Suppressor macrophage treated with lipopolysaccharide for 1 hour (primary cell): ENCODE measurements at regions not wholly inside any gene's neighbourhood (a gene's known extent, or its start where the extent isn't known, plus 50 kb on each side); places are given as distances from the start of the nearest gene placed in this dataset.
"Not testable (repeated sequence)": the region's sequence is repeated elsewhere in the genome, so short reads cannot be mapped to it uniquely, and the experiment has no call there.

Experiments used
- DNase-seq, 3 donors: peaks; one replicate each; pipeline ENCODE4 v3.0.0-alpha.2; 2020 to 2022

DNA sequence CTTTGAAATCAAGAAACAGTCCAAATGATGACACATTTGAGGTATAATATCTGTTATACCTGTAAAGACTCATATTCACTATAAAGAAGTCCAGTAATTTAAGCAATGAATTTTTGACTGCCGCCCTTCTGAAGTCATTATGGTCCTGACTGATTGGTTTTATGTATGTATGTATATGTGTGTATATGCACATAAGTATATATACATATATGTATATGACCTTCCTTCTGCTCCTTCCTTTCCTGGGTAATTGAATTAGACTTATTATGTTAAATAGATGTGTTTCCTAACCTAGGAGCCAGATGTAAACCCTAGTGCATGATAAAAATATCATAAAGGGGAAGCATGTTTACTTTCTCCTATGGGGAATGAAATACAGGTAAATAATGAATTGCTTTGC, 343.1 kb upstream of the BRINP1 start:
- no peak for DNase-seq

DNA sequence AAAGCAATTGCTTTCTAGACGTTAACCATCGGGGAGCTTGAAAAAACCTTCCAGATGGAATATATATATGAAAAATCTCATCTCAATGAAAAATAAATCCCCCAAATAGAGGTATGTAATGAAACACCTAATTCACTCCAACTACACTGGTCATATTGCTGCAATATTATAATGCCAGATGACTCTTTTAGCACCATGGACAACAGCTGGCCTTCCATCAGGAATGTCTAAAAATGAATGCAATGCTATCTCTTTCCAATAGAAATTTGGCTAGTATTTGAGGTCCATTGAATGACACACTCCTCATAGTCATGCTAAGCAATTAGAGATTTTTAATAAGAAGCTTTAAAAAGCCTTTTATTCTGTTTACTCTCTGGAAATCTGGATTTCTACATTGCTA, 340.2 kb upstream of the BRINP1 start:
- no peak for DNase-seq

DNA sequence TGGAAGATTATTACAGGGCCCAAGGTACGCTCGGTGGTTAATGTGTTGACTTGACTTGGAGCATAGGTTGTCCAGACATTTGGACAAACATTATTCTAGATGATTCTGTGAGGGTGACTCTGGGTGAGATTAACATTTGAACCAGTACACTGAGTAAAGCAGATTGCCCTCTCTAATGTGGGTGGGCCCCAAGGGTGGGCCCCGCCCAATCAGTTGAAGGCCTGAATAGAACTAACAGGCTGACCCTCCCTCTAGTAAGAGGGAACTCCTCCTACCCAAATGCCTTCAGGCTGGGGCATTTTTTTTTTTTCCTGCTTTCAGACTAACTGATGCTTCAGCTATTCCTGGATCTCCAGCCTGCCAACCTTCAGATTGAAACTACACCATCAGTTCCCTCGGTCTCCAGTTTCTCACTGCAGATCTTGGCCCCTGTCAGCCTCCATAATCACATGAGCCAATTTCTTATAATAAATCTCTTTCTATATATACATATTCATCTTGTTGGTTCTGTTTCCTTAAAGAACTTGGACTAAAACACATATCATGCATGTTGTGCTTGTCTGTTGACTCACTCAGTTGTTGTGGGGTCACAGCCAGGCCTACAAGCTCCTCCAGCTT, 338.1 kb upstream of the BRINP1 start:
- no peak for DNase-seq

DNA sequence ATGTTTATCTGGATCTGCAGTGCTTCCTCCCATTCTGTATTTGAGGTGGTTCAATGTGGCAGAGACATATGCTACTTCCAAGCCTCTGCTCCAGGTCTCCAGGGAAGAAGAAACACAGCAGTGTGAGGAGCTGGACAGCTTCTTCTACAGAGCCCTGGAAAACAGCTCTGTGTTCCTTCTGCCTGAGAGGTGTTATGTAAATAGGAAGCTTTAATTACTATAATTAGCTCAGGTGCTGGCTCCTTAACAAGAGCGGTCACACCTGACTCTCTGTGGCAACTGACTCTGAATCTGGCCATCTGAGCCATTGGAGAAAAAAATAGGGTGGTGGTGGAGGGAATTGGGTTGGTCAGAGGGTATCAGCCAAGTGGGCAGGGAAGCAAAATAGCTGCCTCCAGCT, 332.4 kb upstream of the BRINP1 start:
- no peak for DNase-seq

DNA sequence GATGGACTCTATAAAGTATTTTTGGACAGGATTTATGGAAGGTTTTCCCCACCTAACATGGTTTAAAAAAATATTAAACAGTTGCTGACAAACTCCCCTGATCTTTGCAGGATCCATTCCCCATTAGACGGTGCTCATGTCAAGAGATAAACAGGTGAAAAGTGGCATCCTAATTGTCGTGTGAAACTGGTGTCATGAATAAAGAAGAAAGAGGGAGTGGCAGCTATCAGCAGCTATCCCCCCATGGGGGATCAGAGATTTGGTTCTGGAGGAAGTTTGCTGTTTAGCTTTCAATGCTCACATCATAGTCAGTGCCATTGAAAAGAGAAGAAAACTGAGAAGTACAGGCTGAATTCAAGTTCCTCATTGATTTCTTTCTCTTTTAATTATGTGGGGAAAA, 329.3 kb upstream of the BRINP1 start:
- DNase-seq = no peak

DNA sequence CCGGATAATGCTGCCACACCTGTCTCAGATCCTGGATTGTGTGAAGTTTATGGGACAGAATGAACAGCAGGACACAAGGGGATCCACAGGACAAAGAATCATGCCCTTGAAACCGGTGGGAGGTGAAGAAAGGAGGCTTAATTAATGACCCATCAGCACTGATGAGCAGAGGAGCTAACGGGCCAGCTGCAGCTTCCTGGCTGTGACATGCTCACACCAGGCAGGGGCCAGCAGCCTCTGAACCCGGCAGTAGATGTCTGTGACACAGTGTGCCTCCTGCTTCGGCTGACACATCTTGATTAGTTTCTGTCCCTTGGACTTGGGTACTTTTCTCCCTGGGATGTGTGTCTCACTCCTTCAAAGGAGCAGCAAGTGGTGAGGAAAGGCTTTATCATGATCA, 328.8 kb upstream of the BRINP1 start:
- DNase-seq = no peak

DNA sequence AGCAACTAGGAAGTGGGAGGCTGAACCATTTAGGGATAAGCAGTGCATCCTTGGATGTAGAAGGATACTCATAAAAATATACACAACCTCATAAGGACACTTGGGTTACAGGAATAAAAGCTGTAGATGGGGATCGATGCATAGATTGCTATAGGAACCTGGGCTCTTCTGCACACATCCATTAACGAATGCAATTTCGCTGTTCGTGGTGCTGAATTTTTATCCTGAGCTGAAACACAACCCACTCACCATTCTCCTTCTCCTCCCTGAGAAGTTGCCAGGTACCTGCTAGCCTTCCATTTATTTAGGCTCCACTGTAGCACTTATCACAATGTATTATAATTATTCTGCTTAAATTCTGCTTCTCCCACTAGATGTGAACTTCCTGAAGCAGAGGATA, 320.6 kb upstream of the BRINP1 start:
- DNase-seq = no peak

DNA sequence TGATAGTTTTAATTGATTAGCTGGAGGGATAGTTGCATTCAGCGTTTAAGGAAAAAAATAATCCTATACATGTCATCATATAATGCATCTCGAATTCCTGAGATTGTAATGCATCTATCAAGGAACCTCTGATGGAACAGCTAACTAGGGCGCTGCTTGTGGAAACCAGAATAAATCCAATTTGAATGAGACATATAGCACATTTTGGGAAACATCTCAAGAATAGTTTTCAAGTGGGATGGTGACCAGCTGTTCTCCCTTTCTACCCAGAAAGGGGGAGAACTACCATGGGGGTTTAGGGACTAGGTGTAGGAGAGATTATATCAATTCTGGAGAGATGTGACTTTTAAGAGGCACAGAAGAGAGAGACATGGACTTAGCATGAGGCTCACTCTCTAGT, 319.3 kb upstream of the BRINP1 start:
- DNase-seq = no peak

DNA sequence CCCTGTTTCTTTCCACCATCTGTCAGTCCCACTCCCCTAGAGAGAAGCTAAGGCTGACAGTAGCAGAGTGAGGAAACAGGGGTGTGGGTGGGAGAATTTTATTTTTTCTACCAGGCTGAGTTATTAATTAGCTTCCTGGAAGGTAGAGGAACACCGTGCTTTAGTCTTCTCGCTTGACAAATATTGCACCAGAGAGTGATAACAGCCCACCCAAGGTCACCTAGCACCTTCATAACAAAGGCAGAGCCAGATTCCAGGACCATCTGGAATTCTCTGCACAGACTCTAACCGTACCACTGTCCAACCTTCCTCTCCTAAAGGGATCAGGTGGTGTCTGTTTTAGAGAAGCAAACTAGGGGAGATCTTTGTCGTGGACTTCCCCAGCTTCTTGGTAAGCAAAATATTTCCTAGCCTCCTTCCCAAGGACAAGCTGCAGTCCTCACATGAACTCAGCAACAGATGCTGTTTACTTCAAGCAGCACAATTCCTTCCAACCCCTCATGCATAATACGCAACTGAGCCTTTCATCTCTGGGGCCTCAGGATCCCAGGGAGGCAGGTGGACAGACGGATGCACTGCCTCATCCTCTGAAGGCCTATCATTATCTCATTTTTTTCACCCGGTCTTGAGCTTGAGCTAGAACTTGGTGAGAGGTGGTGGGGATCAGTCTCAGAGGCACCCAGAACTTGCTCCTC, 308.7 kb upstream of the BRINP1 start:
- no peak for DNase-seq

DNA sequence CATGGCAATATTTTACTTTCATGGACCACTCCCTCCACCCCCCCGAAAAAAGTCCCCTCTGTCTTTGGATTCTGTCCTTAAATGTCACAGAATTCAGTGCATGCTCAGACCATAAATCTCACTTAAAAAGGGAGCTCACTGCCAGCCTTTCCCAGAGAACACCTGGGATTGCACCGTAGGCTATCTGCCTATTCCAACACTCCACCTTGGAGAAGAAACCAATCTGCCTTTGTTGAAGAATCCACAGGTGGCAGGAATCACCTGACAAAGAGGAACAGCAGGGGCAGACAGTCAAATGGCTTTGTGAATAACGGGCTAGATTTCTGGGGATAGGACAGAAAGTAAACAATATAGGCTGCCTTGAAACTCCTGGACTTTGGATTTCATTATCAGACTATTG, 306.7 kb upstream of the BRINP1 start:
- DNase-seq = no peak

DNA sequence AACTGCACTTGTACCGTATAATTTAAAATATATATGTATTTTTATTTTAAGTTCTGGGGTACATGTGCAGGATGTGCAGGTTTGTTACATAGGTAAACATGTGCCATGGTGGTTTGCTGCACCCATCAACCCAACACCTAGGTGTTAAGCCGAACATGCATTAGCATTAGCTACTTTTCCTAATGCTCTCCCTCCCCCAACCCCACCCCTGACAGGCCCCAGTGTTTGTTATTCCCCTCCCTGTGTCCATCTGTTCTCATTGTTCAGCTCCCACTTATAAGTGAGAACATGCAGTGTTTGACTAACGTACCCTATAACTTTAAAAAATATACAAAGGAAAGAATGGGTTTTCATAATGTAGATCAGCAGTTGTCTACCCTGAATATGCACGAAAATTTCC, 303.5 kb upstream of the BRINP1 start:
- not testable (repeated sequence) for DNase-seq

DNA sequence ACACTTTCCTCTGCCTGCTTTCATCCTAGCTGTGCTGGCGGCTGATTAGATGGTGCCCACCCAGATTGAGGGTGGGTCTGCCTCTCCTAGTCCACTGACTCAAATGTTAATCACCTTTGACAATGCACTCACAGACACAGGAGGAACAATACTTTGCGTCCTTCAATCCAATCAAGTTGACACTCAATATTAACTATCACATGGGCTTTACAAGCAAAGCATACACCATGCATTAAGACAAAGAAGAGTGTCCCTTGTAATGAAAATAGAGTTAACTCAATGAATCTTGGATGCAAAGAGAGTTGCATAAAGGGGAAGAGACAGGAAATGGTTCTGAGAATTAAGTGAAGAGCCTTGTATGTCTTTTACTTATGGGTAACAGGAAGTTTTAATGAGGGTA, 298.7 kb upstream of the BRINP1 start:
- DNase-seq = no peak

DNA sequence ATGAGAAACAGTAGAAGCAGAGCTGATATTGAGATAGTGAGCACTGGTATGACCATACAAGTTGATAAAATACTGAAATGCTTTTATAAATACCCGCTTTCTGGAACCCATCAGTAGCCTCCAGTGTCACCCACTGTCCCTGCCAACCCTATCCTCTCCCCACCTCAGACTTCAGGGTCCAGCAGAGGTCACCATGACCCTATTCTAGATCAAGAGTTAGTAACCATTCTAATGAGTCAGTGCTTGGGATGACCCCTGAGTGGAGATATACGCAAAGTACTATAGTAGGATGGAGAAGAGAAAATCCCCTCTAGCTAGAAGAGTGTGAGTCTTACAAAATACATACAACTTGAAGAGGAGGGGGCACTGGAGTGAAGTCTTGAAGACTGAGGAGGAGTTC, 297.9 kb upstream of the BRINP1 start:
- DNase-seq = no peak

DNA sequence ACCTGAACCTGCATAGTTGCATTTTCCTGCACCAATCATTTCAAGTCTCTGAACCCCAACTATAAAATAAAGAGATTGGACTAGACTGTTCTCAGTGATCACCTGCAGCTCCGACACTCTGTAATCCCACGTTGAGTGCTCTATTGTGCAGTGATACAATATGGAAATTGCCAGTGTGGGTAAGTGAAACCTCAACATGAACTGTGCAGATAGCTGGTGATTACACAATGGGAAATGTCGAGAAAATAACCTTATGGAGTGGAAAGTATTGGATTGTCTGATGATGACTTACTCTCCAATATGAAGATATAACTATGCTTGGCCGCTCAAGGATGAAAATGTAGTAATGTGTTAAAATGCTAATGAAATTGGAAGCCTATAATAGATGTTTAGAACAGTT, 293.1 kb upstream of the BRINP1 start:
- DNase-seq = no peak

DNA sequence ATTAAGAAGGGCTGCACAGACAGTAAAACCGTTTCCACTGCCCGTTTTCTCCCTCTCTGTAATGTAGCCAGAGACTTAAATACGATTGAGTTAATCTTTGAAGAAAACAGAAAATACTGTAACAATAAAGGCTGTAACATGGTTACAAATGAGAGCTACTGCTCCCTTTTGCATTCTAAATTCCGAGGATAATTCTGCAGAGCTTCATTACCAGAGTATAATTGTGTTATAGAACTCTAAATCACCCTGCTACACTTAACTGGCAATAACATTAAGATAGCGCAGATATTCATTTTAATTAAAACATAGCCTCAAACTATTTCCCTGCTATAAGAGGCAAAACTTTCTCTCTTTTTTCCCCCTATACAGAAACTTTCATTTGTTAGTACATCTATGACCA, 283.7 kb upstream of the BRINP1 start:
- no peak for DNase-seq

DNA sequence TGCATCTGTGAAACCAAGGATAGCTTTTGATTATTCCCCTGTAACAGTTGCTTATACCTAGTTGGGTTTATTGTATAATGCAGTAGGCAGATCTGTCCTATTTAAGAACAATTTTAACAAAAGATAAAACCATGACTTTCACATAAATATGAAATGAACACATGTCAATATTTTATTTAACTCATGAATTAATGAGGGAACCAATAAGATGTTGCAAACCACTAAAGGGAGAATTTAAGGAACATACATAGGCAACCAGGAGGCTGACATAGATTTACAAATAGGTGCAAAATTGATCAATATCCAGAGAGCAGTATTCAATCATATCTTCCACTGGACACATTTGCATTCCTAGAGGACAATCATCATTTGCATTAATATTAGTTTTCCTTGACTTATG, 280.0 kb upstream of the BRINP1 start:
- DNase-seq = no peak

DNA sequence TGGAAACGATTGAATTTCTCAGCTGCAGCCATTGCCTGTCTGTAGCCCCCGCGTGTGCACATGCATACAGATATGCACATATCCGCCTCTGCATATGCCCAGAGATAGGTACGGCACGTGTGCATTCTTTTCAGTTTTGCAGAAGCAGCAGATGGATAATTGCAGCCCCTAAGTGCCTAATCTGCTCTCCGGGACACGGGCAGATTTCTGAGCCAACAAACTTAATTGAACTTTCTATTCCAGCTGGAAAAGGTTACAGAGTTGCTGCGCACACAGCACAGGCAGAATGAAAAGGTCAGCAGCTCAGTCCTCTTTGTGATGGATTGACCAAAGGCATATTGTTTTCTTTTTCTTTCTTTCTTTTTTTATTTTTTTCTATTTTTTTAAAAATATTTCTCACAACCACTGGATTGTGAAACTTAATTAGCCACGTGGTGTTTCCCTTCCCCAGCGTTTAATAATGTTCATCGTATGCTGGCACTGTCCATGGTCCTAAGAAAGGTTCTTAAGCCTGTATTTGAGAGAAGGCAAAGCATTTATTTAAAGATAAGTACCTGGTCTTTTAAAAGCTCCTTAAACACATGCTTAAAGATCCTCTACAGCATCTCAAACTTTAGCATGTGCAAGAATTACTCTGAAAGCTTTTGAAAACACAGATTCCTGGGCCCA, 270.2 kb upstream of the BRINP1 start:
- no peak for DNase-seq

DNA sequence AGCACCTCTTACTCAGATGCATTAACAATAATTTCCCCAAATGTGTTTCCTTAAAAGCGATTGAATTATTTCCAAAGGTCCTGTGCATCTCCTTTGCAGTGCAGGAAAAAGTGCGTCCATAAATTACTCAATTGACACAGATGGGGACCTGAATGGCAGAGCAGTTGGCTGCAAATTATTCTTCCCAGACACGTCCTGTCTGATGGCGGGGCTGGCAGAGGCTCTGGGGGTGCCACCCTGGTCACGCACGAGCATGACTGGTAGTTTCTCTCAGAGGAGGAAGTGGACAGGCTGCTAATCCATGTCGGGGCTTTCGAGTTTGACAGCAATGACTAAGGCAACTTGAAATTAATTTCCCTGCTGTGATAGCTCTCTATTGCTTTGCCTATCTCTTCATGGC, 264.8 kb upstream of the BRINP1 start:
- no peak for DNase-seq

DNA sequence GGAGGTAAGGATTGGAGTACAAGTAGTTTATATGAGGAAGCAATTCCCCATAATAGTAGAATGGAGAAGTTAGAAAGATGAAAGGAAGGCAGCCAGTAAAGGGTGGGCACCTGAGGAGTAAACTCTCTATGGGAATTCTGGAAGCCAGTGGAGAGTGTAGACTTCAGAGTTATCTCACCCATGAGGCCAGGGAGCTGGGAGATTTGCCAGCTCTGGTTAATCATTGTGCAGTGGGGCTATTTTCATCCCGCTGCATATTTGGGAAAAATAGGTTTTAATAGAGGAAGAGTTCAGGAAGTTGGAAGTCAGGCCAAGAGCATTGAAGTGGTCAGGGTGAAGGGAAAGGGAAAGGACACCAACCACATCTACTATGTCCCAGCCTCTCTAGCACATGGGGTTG, 242.3 kb upstream of the BRINP1 start:
- no peak for DNase-seq

DNA sequence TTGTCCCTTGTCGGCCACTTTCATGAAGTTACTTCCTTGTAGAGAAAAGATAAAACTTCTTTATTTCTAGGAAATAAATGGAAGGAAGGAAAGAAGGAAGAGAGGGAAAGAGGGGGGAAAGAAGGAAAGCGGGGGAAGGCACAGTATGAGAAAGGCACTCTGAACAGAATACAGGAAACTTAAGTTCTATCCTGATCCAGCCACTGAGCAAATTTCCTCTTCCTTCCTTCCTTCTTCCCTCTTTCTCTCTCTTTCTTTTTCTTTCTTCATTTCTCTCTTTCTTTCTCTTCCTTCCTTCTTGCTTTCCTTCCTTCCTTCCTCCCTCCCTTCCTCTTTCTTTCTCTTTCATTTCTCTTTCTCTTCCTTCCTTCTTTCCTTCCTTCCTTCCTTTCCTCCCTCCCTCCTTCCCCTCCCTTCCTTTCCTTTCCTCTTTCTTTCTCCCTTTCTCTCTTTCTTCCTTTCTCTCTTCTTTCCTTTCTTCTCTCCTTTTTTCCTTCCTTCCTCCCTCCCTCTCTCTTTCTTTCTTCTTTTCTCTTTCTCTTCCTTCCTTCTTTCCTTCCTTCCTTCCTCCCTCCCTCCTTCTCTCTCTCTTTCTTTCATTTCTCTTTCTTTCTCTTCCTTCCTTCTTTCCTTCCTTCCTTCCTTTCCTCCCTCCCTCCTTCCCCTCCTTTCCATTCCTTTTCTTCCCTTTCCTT, 240.2 kb upstream of the BRINP1 start:
- no peak for DNase-seq

DNA sequence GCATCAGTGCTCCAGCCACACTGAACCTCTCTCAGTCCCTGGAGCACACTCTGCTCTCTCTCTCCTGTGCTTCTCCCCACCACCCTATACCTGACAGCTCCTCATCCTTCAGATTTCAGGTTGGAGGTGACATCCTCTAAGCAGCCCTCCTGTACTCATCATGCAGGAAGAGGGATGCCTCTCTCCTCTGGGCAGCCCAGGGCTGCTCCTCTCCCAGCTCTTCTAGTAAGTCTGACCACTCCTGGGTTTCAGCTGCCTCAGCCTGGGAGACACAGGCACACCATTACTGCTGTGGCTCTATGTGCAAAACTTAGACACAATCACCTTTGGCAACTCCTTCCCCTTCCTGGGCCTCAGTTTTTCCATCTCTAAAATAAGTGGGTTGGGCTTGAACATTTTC, 232.4 kb upstream of the BRINP1 start:
- no peak for DNase-seq

DNA sequence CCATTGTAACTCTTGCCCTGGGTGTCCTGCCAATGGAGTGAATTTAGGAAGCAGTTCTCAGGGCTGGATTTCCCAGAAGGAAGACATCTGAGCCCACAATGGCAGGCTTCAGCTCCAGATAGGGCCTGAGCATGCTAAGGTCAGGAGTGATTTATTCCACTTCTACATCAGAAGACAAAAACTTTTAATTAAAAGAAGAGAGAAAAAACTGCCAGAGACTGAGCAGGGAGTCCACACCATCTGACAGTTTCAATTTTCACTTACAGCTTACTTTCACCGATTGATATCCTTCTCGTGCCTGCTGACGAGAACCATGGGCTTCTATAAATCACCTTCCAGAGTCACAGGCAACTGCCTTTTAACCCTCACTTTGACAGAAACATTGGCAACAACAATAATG, 228.3 kb upstream of the BRINP1 start:
- DNase-seq = no peak

DNA sequence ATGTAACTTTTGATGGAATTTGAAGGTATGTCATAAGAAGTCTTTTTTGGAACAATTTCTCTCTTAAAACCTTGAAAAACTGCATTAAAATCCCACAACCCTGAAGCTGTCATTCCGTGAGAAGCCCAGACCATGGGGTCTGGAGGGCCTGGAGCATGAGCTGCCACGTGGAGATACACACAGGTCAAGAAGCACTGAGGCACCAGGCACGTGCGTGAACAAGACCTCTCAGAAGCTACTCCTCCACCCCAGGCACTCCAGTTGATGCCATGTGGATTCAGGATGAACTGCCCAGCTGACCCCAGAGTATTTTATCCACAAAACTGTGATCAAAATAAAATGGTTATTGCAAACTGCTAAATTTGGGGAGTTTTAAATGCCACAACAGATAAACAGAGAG, 227.5 kb upstream of the BRINP1 start:
- DNase-seq = no peak
